Breast epithelium (tissue), 3 donors: ENCODE measurements at regions not wholly inside any gene's neighbourhood (a gene's known extent, or its start where the extent isn't known, plus 50 kb on each side); places are given as distances from the start of the nearest gene placed in this dataset.

ENCODE experiments used
- POLR2A ChIP-seq: fragments of 450-650 bp; IDR thresholded peaks from one replicate; pipeline ENCODE4 v1.6.1; 2016; ENCODE audit warnings: antibody characterized with exemption, mild to moderate bottlenecking, moderate library complexity
- TF ChIP-seq, protein P1 (sequence below), 3 donors: fragments of 450-650 bp; IDR thresholded peaks; one replicate each; pipeline ENCODE4 v1.5.1; 2016 to 2017; ENCODE audit warnings: antibody characterized with exemption in 3 of 3, mild to moderate bottlenecking in 3 of 3, moderate library complexity in 3 of 3

DNA sequence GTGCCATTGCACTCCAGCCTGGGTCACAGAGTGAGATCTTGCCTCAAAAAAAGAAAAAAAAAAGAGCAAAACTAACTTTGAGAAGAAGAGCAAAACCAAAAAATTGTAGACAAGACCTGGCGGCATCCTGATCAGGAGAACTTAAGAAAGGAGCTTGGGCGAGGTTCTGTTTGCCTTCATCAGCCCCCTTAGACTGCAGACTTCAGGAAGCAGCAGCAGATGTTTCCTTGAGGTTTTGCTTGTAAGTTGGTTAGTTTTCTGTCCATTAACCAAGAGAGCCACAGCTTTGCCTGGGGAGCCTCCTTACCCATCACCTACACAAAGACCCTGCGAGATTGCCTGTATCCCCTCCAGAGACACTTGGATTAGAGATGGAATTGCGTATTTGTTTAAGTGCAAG is 189.0 kb downstream of the AACS start:
- TF ChIP-seq, protein P1, sequence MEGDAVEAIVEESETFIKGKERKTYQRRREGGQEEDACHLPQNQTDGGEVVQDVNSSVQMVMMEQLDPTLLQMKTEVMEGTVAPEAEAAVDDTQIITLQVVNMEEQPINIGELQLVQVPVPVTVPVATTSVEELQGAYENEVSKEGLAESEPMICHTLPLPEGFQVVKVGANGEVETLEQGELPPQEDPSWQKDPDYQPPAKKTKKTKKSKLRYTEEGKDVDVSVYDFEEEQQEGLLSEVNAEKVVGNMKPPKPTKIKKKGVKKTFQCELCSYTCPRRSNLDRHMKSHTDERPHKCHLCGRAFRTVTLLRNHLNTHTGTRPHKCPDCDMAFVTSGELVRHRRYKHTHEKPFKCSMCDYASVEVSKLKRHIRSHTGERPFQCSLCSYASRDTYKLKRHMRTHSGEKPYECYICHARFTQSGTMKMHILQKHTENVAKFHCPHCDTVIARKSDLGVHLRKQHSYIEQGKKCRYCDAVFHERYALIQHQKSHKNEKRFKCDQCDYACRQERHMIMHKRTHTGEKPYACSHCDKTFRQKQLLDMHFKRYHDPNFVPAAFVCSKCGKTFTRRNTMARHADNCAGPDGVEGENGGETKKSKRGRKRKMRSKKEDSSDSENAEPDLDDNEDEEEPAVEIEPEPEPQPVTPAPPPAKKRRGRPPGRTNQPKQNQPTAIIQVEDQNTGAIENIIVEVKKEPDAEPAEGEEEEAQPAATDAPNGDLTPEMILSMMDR (IDR thresholded peaks at IDR 0.05): no peak
- TF ChIP-seq POLR2A: no peak
